Tibial nerve (tissue), 4 donors: ENCODE measurements at regions not wholly inside any gene's neighbourhood (a gene's known extent, or its start where the extent isn't known, plus 50 kb on each side); places are given as distances from the start of the nearest gene placed in this dataset.
"Not testable (repeated sequence)": the region's sequence is repeated elsewhere in the genome, so short reads cannot be mapped to it uniquely, and the experiment has no call there.

Source experiments
- DNase-seq, 2 donors: peaks; one replicate each; pipeline ENCODE4 v3.0.0-alpha.2; 2019; ENCODE audit warnings: low spot score in 2 of 2
- H3K27ac ChIP-seq, 4 donors: fragments of 200-600 bp; sonication (generic) in 3 of 4; one replicate each; pipeline ENCODE4 v1.5.1; 2017 to 2019; ENCODE audit warnings: mild to moderate bottlenecking in 1 of 4
- H3K27me3 ChIP-seq, 2 donors: fragments of 200-600 bp; sonication (generic) in 1 of 2; one replicate each; pipeline versions ENCODE4 v1.5.1 to v1.6.0; 2017 to 2019
- H3K36me3 ChIP-seq, 3 donors: fragments of 200-600 bp; sonication (generic); one replicate each; pipeline ENCODE4 v1.5.1; 2018 to 2019
- H3K4me1 ChIP-seq, 4 donors: fragments of 200-600 bp; sonication (generic) in 3 of 4; one replicate each; pipeline ENCODE4 v1.5.1; 2017 to 2019
- H3K4me3 ChIP-seq, 4 donors: fragments of 200-600 bp; sonication (generic) in 3 of 4; one replicate each; pipeline ENCODE4 v1.5.1; 2017 to 2019; ENCODE audit warnings: mild to moderate bottlenecking in 1 of 4, moderate library complexity in 1 of 4
- H3K9me3 ChIP-seq, 4 donors: fragments of 200-600 bp; sonication (generic) in 3 of 4; one replicate each; pipeline ENCODE4 v1.5.1; 2017 to 2019
- CTCF ChIP-seq, 5 experiments: fragments of 200-600 bp in 3 of 5; fragments of 450-650 bp in 2 of 5; sonication (generic) in 3 of 5; IDR thresholded peaks; one replicate each; pipeline ENCODE4 v1.5.1; 2016 to 2019; ENCODE audit warnings: antibody characterized with exemption in 5 of 5, mild to moderate bottlenecking in 3 of 5, moderate library complexity in 2 of 5
- EP300 ChIP-seq, 2 donors: sonication (generic); formaldehyde crosslinking; IDR thresholded peaks; one replicate each; pipeline ENCODE4 v1.6.1; 2017; ENCODE audit warnings: antibody characterized with exemption in 2 of 2, mild to moderate bottlenecking in 1 of 2
- POLR2A ChIP-seq, 2 donors: fragments of 450-650 bp; IDR thresholded peaks; one replicate each; pipeline ENCODE4 v1.6.1; 2017; ENCODE audit warnings: antibody characterized with exemption in 2 of 2, mild to moderate bottlenecking in 2 of 2, moderate library complexity in 2 of 2
- WGBS, 2 donors: methylation state at CpG; one replicate each; pipeline ENCODE4 v1.1.5; 2018; 5-methylcytosine and 5-hydroxymethylcytosine counted together

- H3K4me1 ChIP-seq: no peaks in the 10 kb centered on the region
- no peak overlapping the region for H3K27ac ChIP-seq
- peaks cover 0 to 20% (median 3%) of the 10 kb centered on the region in 4 donors for H3K9me3 ChIP-seq
- no peaks in the 10 kb centered on the region for H3K36me3 ChIP-seq
- no peaks in the 10 kb centered on the region for H3K27me3 ChIP-seq
- H3K4me3 ChIP-seq: no peak overlapping the region
- TF ChIP-seq EP300 (IDR thresholded peaks at IDR 0.05): no peak
- TF ChIP-seq POLR2A (IDR thresholded peaks at IDR 0.05): no peak
- TF ChIP-seq CTCF (IDR thresholded peaks at IDR 0.05): no peak
- DNase-seq: no peak
Observed at GRCh38 chr1:229736376-229736775, 110.3 kb downstream of the URB2 start.

GRCh38 chr1:229742614-229743013, 116.6 kb downstream of the URB2 start:
- H3K4me1 ChIP-seq, H3K27me3 ChIP-seq, H3K4me3 ChIP-seq, H3K36me3 ChIP-seq, H3K27ac ChIP-seq, DNase-seq: not testable (repeated sequence)
- H3K9me3 ChIP-seq: peaks cover 0 to 21% (median 0%) of the 10 kb centered on the region in 4 donors
- WGBS, 2 donors: 89 to 97% methylated on average over 1 of the region's 1 CpG

GRCh38 chr1:229749992-229750391, 123.9 kb downstream of the URB2 start:
- H3K4me3 ChIP-seq: no peak overlapping the region
- H3K36me3 ChIP-seq: no peaks in the 10 kb centered on the region
- H3K4me1 ChIP-seq: no peaks in the 10 kb centered on the region
- TF ChIP-seq CTCF (IDR thresholded peaks at IDR 0.05) (no peak), EP300 (IDR thresholded peaks at IDR 0.05) (no peak), POLR2A (IDR thresholded peaks at IDR 0.05) (no peak)
- DNase-seq: no peak
- H3K9me3 ChIP-seq: no peaks in the 10 kb centered on the region
- no peak overlapping the region for H3K27ac ChIP-seq
- WGBS, 2 donors: 91 to 94% methylated on average over 4 of the region's 4 CpGs
- H3K27me3 ChIP-seq: no peaks in the 10 kb centered on the region

GRCh38 chr1:229751610-229752009, 125.6 kb downstream of the URB2 start:
- no peak for DNase-seq
- Histone ChIP-seq H3K27me3 (no peaks in the 10 kb centered on the region), H3K9me3 (peaks cover 0 to 3% (median 0%) of the 10 kb centered on the region in 4 donors), H3K4me3 (no peak overlapping the region), H3K27ac (no peak overlapping the region), H3K36me3 (no peaks in the 10 kb centered on the region), H3K4me1 (no peaks in the 10 kb centered on the region)
- TF ChIP-seq EP300 (IDR thresholded peaks at IDR 0.05) (no peak), POLR2A (IDR thresholded peaks at IDR 0.05) (no peak), CTCF (IDR thresholded peaks at IDR 0.05) (no peak)

GRCh38 chr1:229752679-229753078, 126.6 kb downstream of the URB2 start:
- H3K9me3 ChIP-seq: peaks cover 0 to 14% (median 0%) of the 10 kb centered on the region in 4 donors
- WGBS, 2 donors: 89 to 94% methylated on average over 5 of the region's 5 CpGs
- H3K27ac ChIP-seq: no peak overlapping the region
- no peaks in the 10 kb centered on the region for H3K4me1 ChIP-seq
- DNase-seq: no peak
- no peak overlapping the region for H3K4me3 ChIP-seq
- H3K36me3 ChIP-seq: no peaks in the 10 kb centered on the region
- H3K27me3 ChIP-seq: no peaks in the 10 kb centered on the region
- TF ChIP-seq POLR2A (IDR thresholded peaks at IDR 0.05): no peak
- no peak for TF ChIP-seq EP300 (IDR thresholded peaks at IDR 0.05)
- TF ChIP-seq CTCF (IDR thresholded peaks at IDR 0.05): no peak
